Hematopoietic multipotent progenitor cell treated with erythropoietin and hydrocortisone succinate and interleukin-3 and kit ligand, for 4 days (in vitro differentiated cells): ENCODE measurements at regions not wholly inside any gene's neighbourhood (a gene's known extent, or its start where the extent isn't known, plus 50 kb on each side); places are given as distances from the start of the nearest gene placed in this dataset.
"Not testable (repeated sequence)": the region's sequence is repeated elsewhere in the genome, so short reads cannot be mapped to it uniquely, and the experiment has no call there.

Experiments
- DNase-seq: peaks from one replicate; pipeline ENCODE4 v3.0.0-alpha.2; 2015

DNA sequence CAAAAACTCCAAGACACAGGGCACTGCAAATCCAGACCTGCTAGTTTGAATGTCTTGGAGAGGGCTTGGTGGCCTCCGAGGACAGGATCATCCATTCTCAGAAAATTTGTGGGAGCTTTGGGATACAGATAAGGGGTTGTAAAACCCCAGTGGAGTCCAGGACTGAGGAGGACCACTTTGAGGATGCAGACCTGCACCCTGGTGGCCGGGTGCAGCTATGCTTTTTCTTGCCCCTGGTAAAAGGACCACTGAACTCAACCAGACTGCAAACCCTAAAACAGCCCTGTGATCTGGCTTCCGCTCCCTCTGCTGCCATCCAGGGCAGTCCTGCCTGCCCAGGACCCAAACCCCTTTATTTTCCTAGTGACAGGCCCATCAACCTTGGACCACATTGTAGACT lies 169.5 kb upstream of the DAAM1 start:
- peak; percentile 23 for DNase-seq

DNA sequence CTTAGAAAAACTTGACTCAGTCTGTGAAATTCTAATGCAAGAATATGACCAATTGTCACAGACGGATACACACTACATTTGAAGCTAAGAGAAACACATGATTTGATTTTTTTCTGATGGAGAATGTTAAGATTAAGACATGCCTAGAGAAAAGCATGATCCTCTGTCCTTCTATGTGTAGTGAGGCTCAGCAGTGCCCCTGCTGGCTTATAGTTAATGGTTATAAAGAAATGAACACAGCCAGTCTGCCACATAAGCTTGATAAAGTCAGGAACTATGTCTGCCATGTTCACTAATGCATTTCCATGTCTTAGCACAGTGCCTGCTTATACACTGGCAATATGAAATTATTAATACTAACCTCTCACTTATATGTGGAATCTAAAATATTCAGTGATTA lies 168.1 kb upstream of the DAAM1 start:
- DNase-seq, result peak; percentile 65

GRCh38 chr14:59022144-59022543 lies 166.3 kb upstream of the DAAM1 start:
- peak; percentile 42 for DNase-seq

DNA sequence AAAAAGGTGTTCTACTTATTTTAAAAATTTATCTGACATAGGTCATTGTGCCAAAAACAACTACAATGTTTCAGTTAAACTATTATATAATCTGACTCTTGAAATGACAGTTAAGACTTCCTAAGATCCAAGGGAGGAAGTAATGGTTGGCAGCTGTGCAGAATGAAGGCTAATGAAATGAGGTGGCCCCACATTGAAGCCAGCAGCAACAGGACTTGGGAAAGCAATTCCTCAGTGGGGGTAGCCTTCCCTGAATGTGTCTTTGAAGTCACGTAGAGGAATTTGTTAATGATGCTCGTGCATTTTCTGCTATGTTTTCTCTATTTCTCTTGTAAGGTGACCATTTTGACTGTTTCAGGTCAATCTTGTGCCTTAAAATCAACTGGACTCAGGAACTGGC lies 162.4 kb upstream of the DAAM1 start:
- peak; percentile 4 for DNase-seq

DNA sequence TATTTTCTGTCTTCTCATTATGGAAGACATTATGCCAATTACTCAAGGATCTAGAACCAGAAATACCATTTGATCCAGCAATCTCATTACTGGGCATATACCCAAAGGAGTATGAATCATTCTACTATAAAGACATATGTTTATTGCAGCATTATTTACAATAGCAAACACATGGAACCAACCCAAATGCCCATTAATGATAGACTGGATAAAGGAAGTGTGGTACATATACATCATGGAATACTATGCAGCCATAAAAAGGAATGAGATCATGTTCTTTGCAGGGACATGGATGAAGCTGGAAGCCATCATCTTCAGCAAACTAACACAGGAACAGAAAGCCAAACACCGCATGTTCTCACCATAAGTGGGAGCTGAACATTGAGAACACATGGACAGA lies 161.8 kb upstream of the DAAM1 start:
- DNase-seq, result not testable (repeated sequence)

GRCh38 chr14:59028476-59029202 lies 159.8 kb upstream of the DAAM1 start:
- peak; percentile 79 for DNase-seq

DNA sequence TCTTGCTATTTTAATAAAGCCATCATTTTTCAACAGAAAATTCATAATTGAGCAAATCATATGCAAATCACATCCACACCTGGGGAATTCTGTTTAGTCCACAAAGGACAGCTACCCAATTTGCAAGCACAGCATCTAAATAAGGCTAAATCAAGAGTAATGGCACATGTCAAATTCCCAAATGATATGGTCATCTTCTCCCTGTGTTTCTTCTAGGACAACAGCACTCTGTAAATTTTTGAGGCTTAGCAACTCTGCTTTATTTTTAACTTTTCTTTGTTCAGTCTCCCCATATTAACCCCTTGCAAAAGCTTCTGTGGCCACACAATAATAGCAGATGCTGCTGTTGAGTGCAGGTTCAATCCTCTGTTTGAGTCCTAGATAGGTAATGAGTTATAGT lies 155.6 kb upstream of the DAAM1 start:
- DNase-seq, result no peak

GRCh38 chr14:59036134-59036533 lies 152.3 kb upstream of the DAAM1 start:
- DNase-seq, result no peak

- DNase-seq, result no peak
Measured at GRCh38 chr14:59037086-59037485, 151.4 kb upstream of the DAAM1 start.

- DNase-seq, result no peak
Measured at GRCh38 chr14:59037620-59038019, 150.8 kb upstream of the DAAM1 start.

DNA sequence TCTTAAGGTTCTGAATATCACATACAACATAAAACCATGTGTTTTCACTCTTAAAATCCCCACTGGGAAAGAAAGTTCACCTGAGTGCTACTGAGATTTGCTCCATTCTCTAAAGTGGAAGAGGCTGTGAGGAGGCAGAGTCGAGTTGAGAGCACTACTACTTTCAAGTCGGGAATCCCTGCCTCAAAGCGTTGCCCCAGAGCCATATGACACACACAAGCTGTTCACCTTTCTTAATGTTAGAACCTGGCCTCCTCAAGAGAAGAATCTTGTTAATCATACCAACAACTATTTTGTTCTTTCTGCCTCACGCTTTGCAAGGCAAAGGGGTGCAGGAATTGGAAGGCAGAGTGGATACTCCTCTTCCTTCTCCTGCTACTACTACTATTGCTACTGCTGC lies 149.7 kb upstream of the DAAM1 start:
- no peak for DNase-seq

DNA sequence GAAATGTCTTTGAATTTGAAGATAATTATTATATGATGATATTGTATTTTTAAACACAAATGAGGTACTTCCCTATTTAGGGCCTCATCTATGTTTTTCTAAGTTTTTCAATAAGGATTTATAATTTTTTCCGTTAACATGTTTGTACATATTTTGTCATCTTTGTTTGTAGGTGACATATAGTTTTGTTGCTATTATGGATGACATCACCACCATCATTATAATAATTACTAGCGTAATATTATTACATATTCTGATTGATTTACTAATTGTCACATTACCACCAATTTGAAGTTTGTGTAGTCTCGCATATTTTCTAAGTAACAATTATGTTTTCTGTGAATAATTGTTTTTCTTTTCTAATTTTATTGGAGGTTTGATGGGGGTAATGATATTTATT lies 147.2 kb upstream of the DAAM1 start:
- no peak for DNase-seq

DNA sequence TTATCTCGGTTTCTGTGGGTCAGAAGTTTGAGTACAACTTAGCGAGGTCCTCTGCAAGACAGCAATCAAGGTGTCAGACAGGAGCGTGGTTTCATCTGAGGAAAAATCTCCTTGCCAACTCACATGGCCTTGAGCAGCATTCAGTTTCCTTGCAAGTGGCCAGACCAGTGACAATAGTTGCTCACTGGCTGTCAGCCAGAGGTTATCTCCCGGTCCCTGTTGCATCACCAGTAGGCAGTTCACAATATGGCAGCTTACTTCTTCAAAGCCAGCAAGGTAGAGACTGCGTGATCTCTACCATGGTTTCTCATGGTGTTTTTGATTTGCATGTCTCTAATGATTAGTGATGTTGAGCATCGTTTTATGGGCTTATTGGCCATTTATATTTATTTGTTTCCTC lies 143.8 kb upstream of the DAAM1 start:
- peak; percentile 18 for DNase-seq

- DNase-seq, result no peak
Measured at GRCh38 chr14:59046746-59047145, 141.7 kb upstream of the DAAM1 start.

- no peak for DNase-seq
Measured at GRCh38 chr14:59055006-59055405, 133.5 kb upstream of the DAAM1 start.

DNA sequence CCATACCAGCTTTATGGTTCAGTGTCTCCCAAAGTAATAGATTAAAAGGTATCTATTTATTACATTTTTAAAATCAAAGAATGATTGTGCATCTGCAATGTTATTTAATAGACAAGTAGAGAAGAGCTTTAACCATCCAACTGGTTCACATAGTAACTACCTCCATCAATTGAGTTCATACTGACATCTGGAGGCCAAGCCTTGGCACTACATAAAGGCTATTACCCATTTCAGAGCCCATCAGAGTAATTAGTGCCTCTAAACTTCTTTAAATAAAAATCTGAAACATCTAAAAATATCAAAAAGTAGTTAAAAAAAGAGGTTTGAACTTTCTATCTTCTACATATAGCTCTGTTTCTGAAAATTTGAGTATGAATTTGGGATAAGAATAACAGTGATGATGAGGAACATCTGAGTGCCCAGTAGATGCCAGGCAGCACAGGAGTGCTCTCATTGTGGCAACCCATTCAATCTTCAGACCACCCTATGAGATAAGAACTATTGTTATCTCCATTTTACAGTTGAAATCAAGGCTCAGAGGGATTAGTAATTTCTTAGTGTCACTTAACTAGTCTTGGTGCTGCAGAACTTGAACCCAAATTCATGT lies 132.9 kb upstream of the DAAM1 start:
- peak; percentile 72 for DNase-seq

- DNase-seq, result no peak
Measured at GRCh38 chr14:59057551-59057950, 130.9 kb upstream of the DAAM1 start.

GRCh38 chr14:59058776-59059175 lies 129.7 kb upstream of the DAAM1 start:
- DNase-seq, result not testable (repeated sequence)

GRCh38 chr14:59060841-59061240 lies 127.6 kb upstream of the DAAM1 start:
- no peak for DNase-seq

DNA sequence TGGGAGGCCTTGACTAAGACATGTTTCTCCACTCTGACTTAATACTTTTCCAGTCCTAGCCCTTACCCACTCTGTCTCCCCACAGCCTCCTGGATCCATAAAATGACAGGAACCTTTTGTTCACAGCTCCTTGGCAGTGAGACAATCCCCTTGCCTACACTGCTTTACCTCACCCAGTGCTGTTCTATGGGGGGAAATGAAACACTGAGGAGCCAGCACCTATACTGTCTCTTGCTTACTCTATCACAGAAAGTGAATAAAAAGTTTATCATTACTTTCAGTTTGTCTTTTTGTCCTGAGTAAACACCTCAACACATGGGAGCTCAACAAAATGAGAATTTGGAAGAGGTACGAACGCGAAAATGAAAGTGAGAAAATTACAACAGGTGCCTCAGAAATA lies 127.2 kb upstream of the DAAM1 start:
- DNase-seq, result no peak

- no peak for DNase-seq
Measured at GRCh38 chr14:59063259-59063658, 125.2 kb upstream of the DAAM1 start.

- peak; percentile 41 for DNase-seq
Measured at GRCh38 chr14:59067127-59067894, 121.2 kb upstream of the DAAM1 start.

DNA sequence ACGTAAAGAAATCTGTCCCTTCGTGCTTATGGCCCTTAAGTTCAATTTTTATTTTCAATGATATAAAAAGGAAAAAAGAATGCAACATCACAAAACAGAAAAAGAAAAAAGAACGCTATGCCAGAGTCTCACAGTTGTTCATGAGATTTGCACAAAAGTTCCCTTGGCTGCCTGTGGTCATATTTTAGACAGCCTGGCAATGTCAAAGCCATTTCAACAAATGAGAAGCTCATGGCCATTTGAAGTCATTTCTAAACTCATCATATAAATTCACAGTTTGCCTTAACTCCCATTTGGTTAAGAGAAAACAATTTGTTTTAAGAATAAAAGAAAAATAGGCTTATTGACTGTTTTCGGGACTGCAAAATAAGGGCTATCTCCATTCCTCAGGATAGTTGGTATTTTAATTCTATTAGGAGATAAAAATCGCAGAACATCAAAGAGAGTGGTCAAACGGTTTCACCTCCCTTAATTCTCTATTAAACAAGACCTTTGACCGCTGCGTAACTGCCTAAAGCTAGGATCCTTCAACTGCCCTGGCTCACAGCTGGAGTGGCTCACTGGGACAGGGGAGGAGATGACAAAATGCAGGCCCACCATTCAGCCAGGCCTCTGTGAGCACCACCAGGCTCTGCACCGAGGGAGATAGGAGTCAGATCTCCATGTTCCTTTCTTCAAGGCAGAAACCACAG lies 119.2 kb upstream of the DAAM1 start:
- no peak for DNase-seq

DNA sequence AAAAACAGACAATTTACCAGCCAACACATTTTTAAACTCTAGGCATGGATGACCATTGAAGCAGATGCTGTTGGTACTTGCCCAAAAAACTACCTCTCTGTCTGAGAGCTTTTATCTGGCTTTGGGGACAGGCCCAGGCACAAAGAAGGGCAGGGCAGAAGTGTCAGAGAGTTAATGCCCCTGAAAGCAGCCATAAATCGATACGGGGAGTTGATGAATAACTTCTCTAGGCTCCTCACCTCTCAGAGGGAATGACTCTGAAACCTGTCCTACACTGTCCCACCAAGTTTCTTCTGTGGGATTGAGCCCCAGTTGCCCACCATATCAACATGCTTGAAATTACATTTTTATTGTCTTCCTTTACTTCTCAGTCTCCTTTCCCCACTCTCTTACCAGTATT lies 113.0 kb upstream of the DAAM1 start:
- DNase-seq, result no peak
